ENCODE measurements at regions not wholly inside any gene's neighbourhood (a gene's known extent, or its start where the extent isn't known, plus 50 kb on each side); places are given as distances from the start of the nearest gene placed in this dataset.

GRCh38 chr3:68458581-68458980 lies 473.8 kb downstream of the TAFA4 start:
- TF ChIP-seq GATA2 (IDR thresholded peaks at IDR 0.05; ENCODE audit: low read depth, low read length) (no peak), GATA3 (IDR thresholded peaks at IDR 0.05; ENCODE audit: low read depth, low read length) (no peak)
